ENCODE measurements at regions not wholly inside any gene's neighbourhood (a gene's known extent, or its start where the extent isn't known, plus 50 kb on each side); places are given as distances from the start of the nearest gene placed in this dataset.

DNA sequence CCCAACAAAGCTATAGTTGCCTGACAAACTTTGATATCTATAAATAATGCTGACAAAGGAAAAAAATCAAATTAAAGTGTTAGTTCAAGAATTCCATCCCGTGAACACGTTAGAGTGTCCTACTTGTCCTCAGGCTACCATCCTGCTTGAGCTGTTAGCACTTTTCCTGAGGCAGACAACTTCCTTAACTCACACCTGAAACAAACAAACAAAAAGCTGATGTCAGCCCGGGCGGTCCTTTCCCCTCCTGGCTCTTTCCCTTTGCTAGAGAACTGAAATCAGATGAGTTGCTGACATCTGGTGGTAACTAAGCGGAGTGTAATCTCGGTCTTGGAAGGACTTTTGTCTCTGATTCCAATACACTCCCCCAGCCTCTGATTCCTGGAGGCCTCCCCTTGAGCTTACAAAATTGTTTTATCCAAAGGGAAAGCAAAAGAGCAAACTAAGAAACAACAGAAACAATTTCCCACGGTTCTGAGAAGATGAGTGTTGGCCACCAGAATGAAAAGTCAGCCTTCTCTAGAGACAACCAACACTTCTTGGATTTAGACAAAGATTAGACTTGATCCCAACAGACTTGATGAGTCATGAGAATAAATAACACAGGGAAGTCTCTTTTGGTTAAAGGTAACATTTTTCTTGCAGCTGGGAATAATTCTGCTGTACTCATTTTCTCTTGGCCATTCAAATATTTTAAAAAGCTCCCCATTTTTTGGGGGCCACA is 135.4 kb downstream of the PROX1 start:
- POLR2A ChIA-PET = interaction anchor here (0.7 kb wide), 1 partner anchor 569 kb away, joined by 3 read pairs; no protein-coding TSS in a partner anchor
- no TSS peak for BruUV-seq (replicated peaks)
- in situ Hi-C loops (cut with MboI) = loop anchor here (5.0 to 10.0 kb wide), 3 partner anchors 751 to 998 kb away; no protein-coding TSS in a partner anchor

More for the DNA sequence above, 135.4 kb downstream of the PROX1 start:
- intact Hi-C loops (cut with micrococcal nuclease; ENCODE audit: unreplicated experiment) = loop anchor here (1.0 to 5.0 kb wide), 4 partner anchors 136 to 1000 kb away; partner anchors contain the start of gene PROX1
- ChIA-PET SMC1A (ENCODE audit: uncharacterized antibody, unreplicated experiment) (interaction anchor here (0.6 to 1.5 kb wide), 6 partner anchors 8 to 1001 kb away, joined by 3 to 6 read pairs (median 4); no protein-coding TSS in a partner anchor), CTCF (interaction anchor here (0.6 to 2.0 kb wide), 23 partner anchors 10 to 1633 kb away, joined by 3 to 14 read pairs (median 4); no protein-coding TSS in a partner anchor), RAD21 (ENCODE audit: unreplicated experiment) (interaction anchor here (0.5 to 1.7 kb wide), 8 partner anchors 10 to 878 kb away, joined by 3 to 7 read pairs (median 3); no protein-coding TSS in a partner anchor)
- H2AFZ ChIP-seq (ENCODE audit: control insufficient read depth, low read depth, low read length) = no peak overlapping the region
- H3K27ac ChIP-seq (ENCODE audit: control insufficient read depth, insufficient read depth) = no peak overlapping the region
- ATAC-seq = peak; percentile 93
- 4% methylated on average over 7 of the region's 7 CpGs for WGBS (ENCODE audit: insufficient coverage, insufficient replicate concordance, low lambda C conversion rate, missing lambda C conversion rate)
- H3K79me2 ChIP-seq (ENCODE audit: control insufficient read depth, insufficient read depth, low read length) = no peaks in the 10 kb centered on the region
- H3K4me3 ChIP-seq = no peak overlapping the region
- 0 out of 2 replicates have a peak, but pooled peaks have one; percentile 39 for TF ChIP-seq ATF7 (IDR thresholded peaks at IDR 0.05; ENCODE audit: low read depth)
- no peak for TF ChIP-seq MXI1 (IDR thresholded peaks at IDR 0.05; ENCODE audit: low read depth, low read length)
- no peak for TF ChIP-seq CREM (IDR thresholded peaks at IDR 0.05; ENCODE audit: low read depth)
- TF ChIP-seq, protein P1, sequence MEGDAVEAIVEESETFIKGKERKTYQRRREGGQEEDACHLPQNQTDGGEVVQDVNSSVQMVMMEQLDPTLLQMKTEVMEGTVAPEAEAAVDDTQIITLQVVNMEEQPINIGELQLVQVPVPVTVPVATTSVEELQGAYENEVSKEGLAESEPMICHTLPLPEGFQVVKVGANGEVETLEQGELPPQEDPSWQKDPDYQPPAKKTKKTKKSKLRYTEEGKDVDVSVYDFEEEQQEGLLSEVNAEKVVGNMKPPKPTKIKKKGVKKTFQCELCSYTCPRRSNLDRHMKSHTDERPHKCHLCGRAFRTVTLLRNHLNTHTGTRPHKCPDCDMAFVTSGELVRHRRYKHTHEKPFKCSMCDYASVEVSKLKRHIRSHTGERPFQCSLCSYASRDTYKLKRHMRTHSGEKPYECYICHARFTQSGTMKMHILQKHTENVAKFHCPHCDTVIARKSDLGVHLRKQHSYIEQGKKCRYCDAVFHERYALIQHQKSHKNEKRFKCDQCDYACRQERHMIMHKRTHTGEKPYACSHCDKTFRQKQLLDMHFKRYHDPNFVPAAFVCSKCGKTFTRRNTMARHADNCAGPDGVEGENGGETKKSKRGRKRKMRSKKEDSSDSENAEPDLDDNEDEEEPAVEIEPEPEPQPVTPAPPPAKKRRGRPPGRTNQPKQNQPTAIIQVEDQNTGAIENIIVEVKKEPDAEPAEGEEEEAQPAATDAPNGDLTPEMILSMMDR (IDR thresholded peaks at IDR 0.05 in 2 of 3, conservative IDR thresholded peaks at IDR 0.05 in 1 of 3; ENCODE audit: control insufficient read depth in 2 of 3, extremely low read depth in 1 of 3, insufficient read depth in 1 of 3, low read depth in 3 of 3, low read length in 3 of 3) = peak; percentile 44 to 69 (median 49); a peak in 5 of 6 replicates
- no peak for TF ChIP-seq PAX5 (IDR thresholded peaks at IDR 0.05; ENCODE audit: borderline replicate concordance, low read depth, low read length)
- peak; percentile 77 for TF ChIP-seq RAD21 (IDR thresholded peaks at IDR 0.05; ENCODE audit: insufficient read depth, low read depth, low read length)
- TF ChIP-seq NFYA (IDR thresholded peaks at IDR 0.05; ENCODE audit: borderline replicate concordance, low read depth, low read length) = no peak
- no peak for TF ChIP-seq SIN3A (IDR thresholded peaks at IDR 0.05; ENCODE audit: low read depth, low read length)
- 0 out of 2 replicates have a peak, but pooled peaks have one; percentile 31 for TF ChIP-seq RFX5 (IDR thresholded peaks at IDR 0.05; ENCODE audit: low read depth, low read length)
- TF ChIP-seq KAT2A (conservative IDR thresholded peaks at IDR 0.05; ENCODE audit: control insufficient read depth, low read depth, low read length) = no peak
- peak; percentile 80 for TF ChIP-seq SMC3 (IDR thresholded peaks at IDR 0.05; ENCODE audit: borderline replicate concordance, low read length)
- no peak for TF ChIP-seq NFIC (IDR thresholded peaks at IDR 0.05; ENCODE audit: low read depth, low read length)
- no peak overlapping the region for H3K9ac ChIP-seq (ENCODE audit: control insufficient read depth, insufficient read depth, low read length)
- H3K4me2 ChIP-seq (ENCODE audit: control insufficient read depth, insufficient read depth) = no peak overlapping the region
- no peaks in the 10 kb centered on the region for H3K4me1 ChIP-seq (ENCODE audit: control insufficient read depth, insufficient read depth, low read length)
- no peaks in the 10 kb centered on the region for H4K20me1 ChIP-seq (ENCODE audit: control insufficient read depth, insufficient read depth)
- no peaks in the 10 kb centered on the region for H3K27me3 ChIP-seq (replicated peaks in 1 of 2; ENCODE audit: control insufficient read depth in 2 of 2, insufficient read depth in 2 of 2, low read length in 1 of 2)
- H3K36me3 ChIP-seq (ENCODE audit: control insufficient read depth in 2 of 2, insufficient read depth in 2 of 2, low read length in 1 of 2) = no peaks in the 10 kb centered on the region
- peak; percentile 65 for FAIRE-seq
- peaks cover 1% of the 10 kb centered on the region; the same call in 2 of the 3 replicates for H3K9me3 ChIP-seq (replicated peaks; ENCODE audit: control insufficient read depth, insufficient read depth, low read length)
- no peak for DNase-seq (ENCODE audit: low read depth, low spot score)

Measured in GM12878 (cell line).